GM21528 (cell line): ENCODE measurements at regions not wholly inside any gene's neighbourhood (a gene's known extent, or its start where the extent isn't known, plus 50 kb on each side); places are given as distances from the start of the nearest gene placed in this dataset.

Experiments used
- ATAC-seq: cut with Tn5 transposase; IDR thresholded peaks from one replicate; pipeline ENCODE4 v1.9.1; 2021; ENCODE audit warnings: mild to moderate bottlenecking, moderate library complexity; ENCODE audit not compliant: unreplicated experiment, low FRiP score

- ATAC-seq = no peak
Observed at GRCh38 chr10:107855301-107856046, 691.0 kb upstream of the SORCS1 start.

GRCh38 chr10:107848726-107849360 is 684.3 kb upstream of the SORCS1 start:
- ATAC-seq = no peak

- ATAC-seq = peak; percentile 64
Observed at GRCh38 chr10:107847620-107848019, 683.1 kb upstream of the SORCS1 start.

GRCh38 chr10:107834706-107835105 is 670.2 kb upstream of the SORCS1 start:
- no peak for ATAC-seq

- no peak for ATAC-seq
Observed at GRCh38 chr10:107831772-107832171, 667.3 kb upstream of the SORCS1 start.

- ATAC-seq = no peak
Observed at GRCh38 chr10:107829161-107829560, 664.7 kb upstream of the SORCS1 start.

GRCh38 chr10:107826171-107826570 is 661.7 kb upstream of the SORCS1 start:
- ATAC-seq = no peak

GRCh38 chr10:107814865-107815487 is 650.5 kb upstream of the SORCS1 start:
- no peak for ATAC-seq

GRCh38 chr10:107813451-107814162 is 649.1 kb upstream of the SORCS1 start:
- ATAC-seq = no peak

GRCh38 chr10:107809889-107810288 is 645.4 kb upstream of the SORCS1 start:
- no peak for ATAC-seq

- no peak for ATAC-seq
Observed at GRCh38 chr10:107807836-107808235, 643.3 kb upstream of the SORCS1 start.

GRCh38 chr10:107806026-107806425 is 641.5 kb upstream of the SORCS1 start:
- ATAC-seq = no peak

GRCh38 chr10:107803546-107803945 is 639.0 kb upstream of the SORCS1 start:
- no peak for ATAC-seq

GRCh38 chr10:107800061-107800460 is 635.6 kb upstream of the SORCS1 start:
- no peak for ATAC-seq

- ATAC-seq = no peak
Observed at GRCh38 chr10:107790271-107790670, 625.8 kb upstream of the SORCS1 start.

- no peak for ATAC-seq
Observed at GRCh38 chr10:107771066-107771465, 606.6 kb upstream of the SORCS1 start.

GRCh38 chr10:107767185-107767584 is 602.7 kb upstream of the SORCS1 start:
- no peak for ATAC-seq

GRCh38 chr10:107754814-107755213 is 590.3 kb upstream of the SORCS1 start:
- ATAC-seq = no peak

- no peak for ATAC-seq
Observed at GRCh38 chr10:107749235-107749634, 584.7 kb upstream of the SORCS1 start.

- ATAC-seq = no peak
Observed at GRCh38 chr10:107747851-107748250, 583.3 kb upstream of the SORCS1 start.

- ATAC-seq = no peak
Observed at GRCh38 chr10:107741971-107742370, 577.5 kb upstream of the SORCS1 start.
